PC-9 (cell line): ENCODE measurements at regions not wholly inside any gene's neighbourhood (a gene's known extent, or its start where the extent isn't known, plus 50 kb on each side); places are given as distances from the start of the nearest gene placed in this dataset.

Experiments used
- BruUV-seq: library from RNA; stranded (reverse); fragments of 400-500 nt; replicated peaks from 2 replicates; lab custom pipeline; 2021; lab: Mats Ljungman, UMichigan
- CTCF ChIA-PET: fragments of 300-600 bp; sonication (Branson Sonifier 250); formaldehyde crosslinking; loops from one replicate; lab custom pipeline; 2022; ENCODE audit warnings: antibody characterized with exemption; lab: Charles Lee
- POLR2A ChIA-PET: fragments of 300-600 bp; sonication (Branson Sonifier 250); formaldehyde crosslinking; loops from one replicate; lab custom pipeline; 2022; ENCODE audit warnings: antibody characterized with exemption; ENCODE audit not compliant: unreplicated experiment; lab: Charles Lee
- DNase-seq, 2 experiments: peaks; one replicate each; pipeline versions ENCODE4 v3.0.0 to v3.0.0-alpha.2; 2015 to 2022; ENCODE audit warnings: mixed read lengths in 1 of 2
- H2AFZ ChIP-seq: fragments of 200-600 bp; sonication (generic); 2 replicates; pipeline ENCODE4 v1.8.1; 2017; ENCODE audit warnings: antibody characterized with exemption
- H3F3A ChIP-seq: fragments of 200-600 bp; sonication (generic); 2 replicates; pipeline ENCODE4 v1.8.1; 2017; ENCODE audit warnings: antibody characterized with exemption, mild to moderate bottlenecking, low read depth; ENCODE audit not compliant: insufficient read depth
- H3K27ac ChIP-seq: fragments of 200-600 bp; sonication (generic); 2 replicates; pipeline ENCODE4 v1.6.1; 2016; ENCODE audit warnings: mixed run types
- H3K27me3 ChIP-seq: fragments of 200-600 bp; sonication (generic); 2 replicates; pipeline ENCODE4 v1.6.1; 2016; ENCODE audit warnings: low read depth, mixed run types; ENCODE audit not compliant: insufficient read depth
- H3K36me3 ChIP-seq: fragments of 200-600 bp; sonication (generic); 2 replicates; pipeline ENCODE4 v1.6.1; 2016; ENCODE audit warnings: low read depth, mixed run types
- H3K4me1 ChIP-seq: fragments of 200-600 bp; sonication (generic); replicated peaks from 2 replicates; pipeline ENCODE4 v1.6.1; 2016; ENCODE audit warnings: mixed run types; ENCODE audit not compliant: insufficient read depth
- H3K4me2 ChIP-seq: fragments of 200-600 bp; sonication (generic); 2 replicates; pipeline ENCODE4 v1.6.1; 2017; ENCODE audit warnings: mixed run types
- H3K4me3 ChIP-seq: fragments of 200-600 bp; sonication (generic); 2 replicates; pipeline ENCODE4 v1.6.1; 2016; ENCODE audit warnings: mixed run types
- H3K79me2 ChIP-seq: fragments of 200-600 bp; sonication (generic); 2 replicates; pipeline ENCODE4 v1.6.1; 2017; ENCODE audit warnings: low read depth, mixed run types
- H3K9me2 ChIP-seq: fragments of 200-600 bp; sonication (generic); 2 replicates; pipeline ENCODE4 v1.8.1; 2017; ENCODE audit warnings: mild to moderate bottlenecking; ENCODE audit not compliant: insufficient read depth
- H3K9me3 ChIP-seq: fragments of 200-600 bp; sonication (generic); 2 replicates; pipeline ENCODE4 v1.8.1; 2016; ENCODE audit warnings: low read depth; ENCODE audit not compliant: insufficient read depth
- H4K20me1 ChIP-seq: fragments of 200-600 bp; sonication (generic); 2 replicates; pipeline ENCODE4 v1.8.1; 2017; ENCODE audit not compliant: insufficient read depth
- EZH2 ChIP-seq: fragments of 200-600 bp; sonication (generic); IDR thresholded peaks from 2 replicates; pipeline ENCODE4 v1.8.0; 2017; ENCODE audit warnings: antibody characterized with exemption, low read depth
- intact Hi-C: fragments of 100-400 bp; cut with micrococcal nuclease; formaldehyde crosslinking; loops from one replicate; pipeline ENCODE4 v1.10.0; 2022; ENCODE audit not compliant: unreplicated experiment
- TF ChIP-seq, protein P1 (sequence below): fragments of 200-600 bp; sonication (generic); conservative IDR thresholded peaks from 2 replicates; pipeline ENCODE4 v1.6.1; 2017; ENCODE audit warnings: mixed run types, antibody characterized with exemption, mild to moderate bottlenecking, moderate library complexity

DNA sequence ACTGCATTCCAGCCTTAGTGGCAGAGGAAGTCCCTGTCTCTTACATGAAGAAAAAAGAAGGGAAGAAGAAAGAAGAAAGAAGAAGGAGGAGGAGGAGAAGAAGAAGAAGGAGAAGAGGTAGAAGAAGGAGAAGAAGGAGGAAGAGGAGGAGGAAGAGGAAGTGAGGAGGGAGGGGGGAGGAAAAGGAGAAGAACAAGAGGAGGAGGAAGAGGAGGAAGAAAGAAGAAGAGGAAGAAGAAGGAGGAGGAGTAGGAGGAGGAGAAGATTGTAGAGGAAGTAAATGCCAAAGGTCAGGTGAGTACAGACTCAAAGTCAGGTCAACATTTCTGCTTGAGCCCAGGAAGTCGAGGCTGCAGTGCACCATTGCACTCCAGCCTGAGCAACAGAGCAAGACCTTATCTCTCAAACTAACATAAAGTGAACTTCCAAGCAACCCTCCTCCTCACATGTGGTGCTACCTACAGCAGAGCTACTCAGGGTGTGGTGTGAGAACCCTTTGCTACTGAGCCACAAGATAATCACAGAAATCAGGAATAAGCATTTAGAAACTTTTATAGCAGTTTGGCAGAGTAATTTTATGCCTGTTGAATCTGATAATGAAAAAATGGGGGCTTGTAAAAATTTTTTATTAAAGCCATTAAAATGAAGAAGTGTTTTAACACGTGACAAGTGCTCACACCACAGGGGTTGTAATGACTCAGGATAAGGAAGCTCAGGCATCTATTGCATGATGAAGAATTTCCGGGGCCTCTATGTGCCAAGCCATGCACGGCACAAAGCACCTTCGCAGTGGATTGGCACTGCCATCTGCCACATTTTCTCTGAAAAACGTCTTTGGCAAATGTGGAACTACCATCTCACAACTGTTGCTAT, 224.9 kb upstream of the AUTS2 start:
- no peaks in the 10 kb centered on the region for H3K27me3 ChIP-seq
- H3K79me2 ChIP-seq, result no peaks in the 10 kb centered on the region
- H3K27ac ChIP-seq, result no peak overlapping the region
- no peaks in the 10 kb centered on the region for H4K20me1 ChIP-seq
- H3K4me2 ChIP-seq, result no peak overlapping the region
- peak in 1 of 2 experiments; percentile 43 for DNase-seq
- POLR2A ChIA-PET, result no interaction called here
- H3K4me1 ChIP-seq, result peaks cover 10% of the 10 kb centered on the region; the same call in 1 of the 2 replicates
- CTCF ChIA-PET, result no interaction called here
- peak overlapping the region; percentile 34; the same call in 1 of the 2 replicates for H2AFZ ChIP-seq
- BruUV-seq, result no TSS peak
- H3F3A ChIP-seq, result no peaks in the 10 kb centered on the region; the same call in 1 of the 2 replicates
- intact Hi-C loops, result no loop called here
- H3K36me3 ChIP-seq, result no peaks in the 10 kb centered on the region
- no peaks in the 10 kb centered on the region for H3K9me3 ChIP-seq
- TF ChIP-seq, protein P1, sequence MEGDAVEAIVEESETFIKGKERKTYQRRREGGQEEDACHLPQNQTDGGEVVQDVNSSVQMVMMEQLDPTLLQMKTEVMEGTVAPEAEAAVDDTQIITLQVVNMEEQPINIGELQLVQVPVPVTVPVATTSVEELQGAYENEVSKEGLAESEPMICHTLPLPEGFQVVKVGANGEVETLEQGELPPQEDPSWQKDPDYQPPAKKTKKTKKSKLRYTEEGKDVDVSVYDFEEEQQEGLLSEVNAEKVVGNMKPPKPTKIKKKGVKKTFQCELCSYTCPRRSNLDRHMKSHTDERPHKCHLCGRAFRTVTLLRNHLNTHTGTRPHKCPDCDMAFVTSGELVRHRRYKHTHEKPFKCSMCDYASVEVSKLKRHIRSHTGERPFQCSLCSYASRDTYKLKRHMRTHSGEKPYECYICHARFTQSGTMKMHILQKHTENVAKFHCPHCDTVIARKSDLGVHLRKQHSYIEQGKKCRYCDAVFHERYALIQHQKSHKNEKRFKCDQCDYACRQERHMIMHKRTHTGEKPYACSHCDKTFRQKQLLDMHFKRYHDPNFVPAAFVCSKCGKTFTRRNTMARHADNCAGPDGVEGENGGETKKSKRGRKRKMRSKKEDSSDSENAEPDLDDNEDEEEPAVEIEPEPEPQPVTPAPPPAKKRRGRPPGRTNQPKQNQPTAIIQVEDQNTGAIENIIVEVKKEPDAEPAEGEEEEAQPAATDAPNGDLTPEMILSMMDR, result no peak
- no peak for TF ChIP-seq EZH2
- H3K4me3 ChIP-seq, result no peak overlapping the region
- H3K9me2 ChIP-seq, result no peaks in the 10 kb centered on the region

DNA sequence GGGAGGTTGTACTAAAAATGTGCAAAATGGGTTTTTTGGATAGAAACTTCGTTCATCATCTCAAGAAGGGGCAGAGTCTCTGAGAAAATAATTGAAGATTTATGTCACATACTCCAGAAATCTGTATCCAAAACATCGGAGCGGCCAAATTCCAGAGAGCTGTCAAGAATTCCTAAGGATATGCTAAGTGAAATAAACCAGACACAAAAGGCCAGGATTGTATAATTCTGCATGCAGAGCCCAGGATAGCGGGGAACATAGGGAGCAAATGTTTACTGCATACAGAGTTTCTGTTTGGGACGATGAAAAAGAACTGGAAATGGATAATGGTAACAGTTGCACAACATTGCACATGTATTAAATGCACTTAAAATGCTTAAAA, 224.2 kb upstream of the AUTS2 start:
- Histone ChIP-seq H3K27me3 (no peaks in the 10 kb centered on the region), H4K20me1 (no peaks in the 10 kb centered on the region), H3K79me2 (no peaks in the 10 kb centered on the region), H3K27ac (no peak overlapping the region), H3K9me2 (no peaks in the 10 kb centered on the region), H3K4me2 (no peak overlapping the region), H3K36me3 (no peaks in the 10 kb centered on the region), H3K4me3 (no peak overlapping the region), H2AFZ (peak overlapping the region; percentile 34; the same call in 1 of the 2 replicates), H3F3A (no peaks in the 10 kb centered on the region; the same call in 1 of the 2 replicates), H3K9me3 (no peaks in the 10 kb centered on the region), H3K4me1 (peaks cover 10% of the 10 kb centered on the region; the same call in 1 of the 2 replicates)
- POLR2A ChIA-PET, result no interaction called here
- DNase-seq, result no peak
- CTCF ChIA-PET, result no interaction called here
- TF ChIP-seq EZH2, result no peak
- TF ChIP-seq, protein P1, result no peak
- intact Hi-C loops, result no loop called here
- BruUV-seq, result no TSS peak

DNA sequence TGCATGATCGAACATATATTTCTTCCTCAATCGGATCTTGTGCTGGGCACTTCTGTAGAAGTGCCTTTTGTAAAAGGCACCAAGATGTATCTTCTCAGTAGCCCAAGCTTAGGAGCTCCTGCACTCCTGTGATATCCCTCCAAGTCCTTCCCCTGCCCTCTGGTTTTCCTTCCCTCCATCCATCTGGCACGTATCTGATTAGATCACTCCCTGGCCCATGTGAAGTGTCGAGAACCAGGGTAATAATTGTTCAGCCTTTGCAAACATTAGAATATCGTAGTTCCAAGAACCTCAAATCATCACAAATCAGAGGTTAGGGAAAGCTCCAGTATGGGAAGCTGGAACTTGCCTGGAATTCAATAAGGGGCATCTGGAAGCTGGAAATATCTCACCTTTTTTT, 221.1 kb upstream of the AUTS2 start:
- Histone ChIP-seq H3K9me3 (no peaks in the 10 kb centered on the region), H3K27ac (no peak overlapping the region), H3K79me2 (no peaks in the 10 kb centered on the region), H4K20me1 (no peaks in the 10 kb centered on the region), H2AFZ (no peak overlapping the region), H3K27me3 (no peaks in the 10 kb centered on the region), H3K4me1 (peaks cover 15% of the 10 kb centered on the region; the same call in 1 of the 2 replicates), H3K4me2 (no peak overlapping the region), H3K9me2 (no peaks in the 10 kb centered on the region), H3K36me3 (no peaks in the 10 kb centered on the region), H3F3A (no peaks in the 10 kb centered on the region; the same call in 1 of the 2 replicates), H3K4me3 (no peak overlapping the region)
- ChIA-PET POLR2A (no interaction called here), CTCF (no interaction called here)
- TF ChIP-seq, protein P1, result no peak
- no peak for TF ChIP-seq EZH2
- intact Hi-C loops, result no loop called here
- no TSS peak for BruUV-seq
- no peak for DNase-seq
